ENCODE measurements at regions not wholly inside any gene's neighbourhood (a gene's known extent, or its start where the extent isn't known, plus 50 kb on each side); places are given as distances from the start of the nearest gene placed in this dataset.
"Not testable (repeated sequence)": the region's sequence is repeated elsewhere in the genome, so short reads cannot be mapped to it uniquely, and the experiment has no call there.

DNA sequence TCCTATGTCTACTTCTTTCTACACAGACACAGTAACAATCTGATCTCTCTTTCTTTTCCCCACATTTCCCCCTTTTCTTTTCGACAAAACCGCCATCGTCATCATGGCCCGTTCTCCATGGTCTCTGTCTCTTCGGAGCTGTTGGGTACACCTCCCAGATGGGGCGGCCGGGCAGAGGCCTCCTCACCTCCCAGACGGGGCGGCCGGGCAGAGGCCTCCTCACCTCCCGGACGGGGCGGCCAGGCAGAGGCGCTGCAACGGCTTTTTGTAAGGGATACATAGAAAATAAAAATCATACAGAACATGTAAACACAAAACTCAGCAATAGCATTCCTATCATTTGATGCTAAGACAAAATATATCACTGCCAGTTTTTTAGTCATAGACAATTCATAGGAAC lies 57.2 kb upstream of the USP25 start:
- TF ChIP-seq POLR2AphosphoS5 (IDR thresholded peaks at IDR 0.05); POLR2A (IDR thresholded peaks at IDR 0.05; ENCODE audit: low read depth); EP300 (IDR thresholded peaks at IDR 0.05): not testable (repeated sequence)
- TF ChIP-seq, protein P1, sequence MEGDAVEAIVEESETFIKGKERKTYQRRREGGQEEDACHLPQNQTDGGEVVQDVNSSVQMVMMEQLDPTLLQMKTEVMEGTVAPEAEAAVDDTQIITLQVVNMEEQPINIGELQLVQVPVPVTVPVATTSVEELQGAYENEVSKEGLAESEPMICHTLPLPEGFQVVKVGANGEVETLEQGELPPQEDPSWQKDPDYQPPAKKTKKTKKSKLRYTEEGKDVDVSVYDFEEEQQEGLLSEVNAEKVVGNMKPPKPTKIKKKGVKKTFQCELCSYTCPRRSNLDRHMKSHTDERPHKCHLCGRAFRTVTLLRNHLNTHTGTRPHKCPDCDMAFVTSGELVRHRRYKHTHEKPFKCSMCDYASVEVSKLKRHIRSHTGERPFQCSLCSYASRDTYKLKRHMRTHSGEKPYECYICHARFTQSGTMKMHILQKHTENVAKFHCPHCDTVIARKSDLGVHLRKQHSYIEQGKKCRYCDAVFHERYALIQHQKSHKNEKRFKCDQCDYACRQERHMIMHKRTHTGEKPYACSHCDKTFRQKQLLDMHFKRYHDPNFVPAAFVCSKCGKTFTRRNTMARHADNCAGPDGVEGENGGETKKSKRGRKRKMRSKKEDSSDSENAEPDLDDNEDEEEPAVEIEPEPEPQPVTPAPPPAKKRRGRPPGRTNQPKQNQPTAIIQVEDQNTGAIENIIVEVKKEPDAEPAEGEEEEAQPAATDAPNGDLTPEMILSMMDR (IDR thresholded peaks at IDR 0.05), result not testable (repeated sequence)

Measured in esophagus muscularis mucosa (tissue), 4 donors.